Breast epithelium (tissue), 3 donors: ENCODE measurements at regions not wholly inside any gene's neighbourhood (a gene's known extent, or its start where the extent isn't known, plus 50 kb on each side); places are given as distances from the start of the nearest gene placed in this dataset.

Experiments used
- POLR2A ChIP-seq: fragments of 450-650 bp; IDR thresholded peaks from one replicate; pipeline ENCODE4 v1.6.1; 2016; ENCODE audit warnings: antibody characterized with exemption, mild to moderate bottlenecking, moderate library complexity
- TF ChIP-seq, protein P1 (sequence below), 3 donors: fragments of 450-650 bp; IDR thresholded peaks; one replicate each; pipeline ENCODE4 v1.5.1; 2016 to 2017; ENCODE audit warnings: antibody characterized with exemption in 3 of 3, mild to moderate bottlenecking in 3 of 3, moderate library complexity in 3 of 3

DNA sequence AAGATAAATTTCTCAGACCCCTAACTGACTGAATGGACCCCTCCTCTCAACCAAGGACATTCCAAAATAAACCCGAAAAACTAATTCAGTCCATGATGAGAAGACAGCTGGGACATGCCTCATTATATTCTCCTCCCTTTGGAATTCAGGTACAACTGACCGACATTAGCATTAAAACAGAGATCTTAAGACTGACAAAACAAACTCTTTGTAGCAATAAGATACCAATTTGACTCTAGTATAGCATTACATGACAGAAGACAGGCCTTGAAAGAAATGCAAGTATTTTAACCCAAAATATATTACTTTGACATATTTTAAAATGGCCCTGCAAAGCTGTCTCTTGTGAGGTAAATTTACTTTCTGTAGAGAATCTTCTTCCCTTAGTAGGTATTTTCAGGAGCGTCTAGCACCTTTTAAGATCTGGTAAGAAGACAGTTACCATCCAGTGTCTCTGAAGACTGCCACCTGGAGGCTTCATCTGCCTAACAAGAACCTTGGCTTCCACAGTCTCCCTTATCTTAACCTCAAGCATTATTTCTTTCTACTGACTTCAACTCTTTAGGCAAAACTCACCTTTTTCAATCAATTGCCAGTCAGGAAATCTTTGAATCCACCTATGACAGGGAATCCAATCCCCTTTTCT, 957.5 kb downstream of the SLC6A15 start:
- TF ChIP-seq, protein P1, sequence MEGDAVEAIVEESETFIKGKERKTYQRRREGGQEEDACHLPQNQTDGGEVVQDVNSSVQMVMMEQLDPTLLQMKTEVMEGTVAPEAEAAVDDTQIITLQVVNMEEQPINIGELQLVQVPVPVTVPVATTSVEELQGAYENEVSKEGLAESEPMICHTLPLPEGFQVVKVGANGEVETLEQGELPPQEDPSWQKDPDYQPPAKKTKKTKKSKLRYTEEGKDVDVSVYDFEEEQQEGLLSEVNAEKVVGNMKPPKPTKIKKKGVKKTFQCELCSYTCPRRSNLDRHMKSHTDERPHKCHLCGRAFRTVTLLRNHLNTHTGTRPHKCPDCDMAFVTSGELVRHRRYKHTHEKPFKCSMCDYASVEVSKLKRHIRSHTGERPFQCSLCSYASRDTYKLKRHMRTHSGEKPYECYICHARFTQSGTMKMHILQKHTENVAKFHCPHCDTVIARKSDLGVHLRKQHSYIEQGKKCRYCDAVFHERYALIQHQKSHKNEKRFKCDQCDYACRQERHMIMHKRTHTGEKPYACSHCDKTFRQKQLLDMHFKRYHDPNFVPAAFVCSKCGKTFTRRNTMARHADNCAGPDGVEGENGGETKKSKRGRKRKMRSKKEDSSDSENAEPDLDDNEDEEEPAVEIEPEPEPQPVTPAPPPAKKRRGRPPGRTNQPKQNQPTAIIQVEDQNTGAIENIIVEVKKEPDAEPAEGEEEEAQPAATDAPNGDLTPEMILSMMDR (IDR thresholded peaks at IDR 0.05): no peak
- no peak for TF ChIP-seq POLR2A
